DND-41 (cell line): ENCODE measurements at regions not wholly inside any gene's neighbourhood (a gene's known extent, or its start where the extent isn't known, plus 50 kb on each side); places are given as distances from the start of the nearest gene placed in this dataset.

Source experiments
- ATAC-seq: fragments of 200-7000 bp; cut with Tn5 transposase; 3 replicates; pipeline ENCODE4 v1.9.1; 2021; ENCODE audit warnings: low read depth; ENCODE audit not compliant: insufficient read depth
- DNase-seq: peaks from one replicate; pipeline ENCODE4 v3.0.0-alpha.2; 2020
- H2AFZ ChIP-seq: 2 replicates; pipeline ENCODE4 v1.6.0; 2012; ENCODE audit warnings: low read depth, low read length
- H3K27ac ChIP-seq: 2 replicates; pipeline ENCODE4 v1.5.1; 2012; ENCODE audit warnings: low read length, inconsistent platforms
- H3K27me3 ChIP-seq: fragments of 200-600 bp; sonication (generic); 2 replicates; pipeline ENCODE4 v1.6.0; 2012; ENCODE audit warnings: low read length, mild to moderate bottlenecking, inconsistent platforms; ENCODE audit not compliant: insufficient read depth, poor library complexity
- H3K36me3 ChIP-seq: 2 replicates; pipeline ENCODE4 v1.5.1; 2012; ENCODE audit warnings: low read length, inconsistent platforms; ENCODE audit not compliant: insufficient read depth
- H3K4me1 ChIP-seq: 2 replicates; pipeline ENCODE4 v1.5.1; 2012; ENCODE audit warnings: mild to moderate bottlenecking, low read length; ENCODE audit not compliant: insufficient read depth
- H3K4me2 ChIP-seq: 2 replicates; pipeline ENCODE4 v1.6.0; 2012; ENCODE audit warnings: mild to moderate bottlenecking, moderate library complexity, low read length, inconsistent platforms; ENCODE audit not compliant: insufficient read depth
- H3K4me3 ChIP-seq, 2 experiments: fragments of 200-600 bp in 1 of 2; shearing (Covaris generic) in 1 of 2; 2 replicates each; pipeline ENCODE4 v1.5.1; 2012 to 2016; ENCODE audit warnings: inconsistent platforms in 2 of 2, low read length in 2 of 2, mild to moderate bottlenecking in 2 of 2, low read depth in 1 of 2, moderate library complexity in 1 of 2
- H3K79me2 ChIP-seq: 2 replicates; pipeline ENCODE4 v1.6.0; 2012; ENCODE audit warnings: low read length, inconsistent platforms; ENCODE audit not compliant: insufficient read depth
- H3K9ac ChIP-seq: 2 replicates; pipeline ENCODE4 v1.6.0; 2012; ENCODE audit warnings: low read depth, mild to moderate bottlenecking, inconsistent platforms, low read length, moderate library complexity
- H3K9me3 ChIP-seq: 2 replicates; pipeline ENCODE4 v1.5.1; 2012; ENCODE audit warnings: low read length, moderate library complexity, mild to moderate bottlenecking, inconsistent platforms; ENCODE audit not compliant: insufficient read depth, severe bottlenecking
- H4K20me1 ChIP-seq: 2 replicates; pipeline ENCODE4 v1.6.0; 2012; ENCODE audit warnings: low read length; ENCODE audit not compliant: insufficient read depth
- EZH2 ChIP-seq: IDR thresholded peaks from 3 replicates; pipeline ENCODE4 v1.6.1; 2012; ENCODE audit warnings: borderline replicate concordance, low read depth, mild to moderate bottlenecking, moderate library complexity, low read length, inconsistent platforms; ENCODE audit not compliant: severe bottlenecking
- TF ChIP-seq, protein P1 (sequence below): IDR thresholded peaks from 2 replicates; pipeline ENCODE4 v1.5.1; 2012; ENCODE audit warnings: borderline replicate concordance, low read length, moderate library complexity, mild to moderate bottlenecking; ENCODE audit not compliant: poor library complexity, severe bottlenecking; ENCODE audit errors: extremely low read depth

DNA sequence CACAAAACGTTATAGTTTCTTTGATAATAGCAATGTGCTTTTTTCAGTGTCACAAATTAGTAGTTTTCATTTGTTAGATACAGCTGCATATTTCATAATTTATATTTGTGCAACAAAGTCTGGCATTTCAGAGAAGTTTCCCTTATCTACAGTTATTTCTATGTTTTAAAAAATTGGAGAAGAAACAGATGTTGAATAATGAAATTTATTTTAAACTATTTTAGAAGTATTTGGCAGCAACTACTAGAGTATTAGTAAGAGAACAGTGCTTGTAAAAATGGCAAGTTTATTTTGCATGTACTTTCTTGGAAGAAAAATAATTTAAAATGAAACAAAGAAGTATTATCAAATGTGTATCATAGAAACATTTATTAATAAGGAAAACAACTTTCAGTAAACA lies 68.6 kb upstream of the COL5A2 start:
- Histone ChIP-seq H3K9ac (no peak overlapping the region), H3K4me3 (no peak overlapping the region), H3K27ac (no peak overlapping the region), H3K27me3 (no peaks in the 10 kb centered on the region), H2AFZ (no peak overlapping the region), H3K9me3 (no peaks in the 10 kb centered on the region), H3K4me2 (no peak overlapping the region), H3K36me3 (no peaks in the 10 kb centered on the region), H3K4me1 (no peaks in the 10 kb centered on the region), H4K20me1 (no peaks in the 10 kb centered on the region), H3K79me2 (no peaks in the 10 kb centered on the region)
- DNase-seq (no peak), ATAC-seq (no peak)
- TF ChIP-seq, protein P1, sequence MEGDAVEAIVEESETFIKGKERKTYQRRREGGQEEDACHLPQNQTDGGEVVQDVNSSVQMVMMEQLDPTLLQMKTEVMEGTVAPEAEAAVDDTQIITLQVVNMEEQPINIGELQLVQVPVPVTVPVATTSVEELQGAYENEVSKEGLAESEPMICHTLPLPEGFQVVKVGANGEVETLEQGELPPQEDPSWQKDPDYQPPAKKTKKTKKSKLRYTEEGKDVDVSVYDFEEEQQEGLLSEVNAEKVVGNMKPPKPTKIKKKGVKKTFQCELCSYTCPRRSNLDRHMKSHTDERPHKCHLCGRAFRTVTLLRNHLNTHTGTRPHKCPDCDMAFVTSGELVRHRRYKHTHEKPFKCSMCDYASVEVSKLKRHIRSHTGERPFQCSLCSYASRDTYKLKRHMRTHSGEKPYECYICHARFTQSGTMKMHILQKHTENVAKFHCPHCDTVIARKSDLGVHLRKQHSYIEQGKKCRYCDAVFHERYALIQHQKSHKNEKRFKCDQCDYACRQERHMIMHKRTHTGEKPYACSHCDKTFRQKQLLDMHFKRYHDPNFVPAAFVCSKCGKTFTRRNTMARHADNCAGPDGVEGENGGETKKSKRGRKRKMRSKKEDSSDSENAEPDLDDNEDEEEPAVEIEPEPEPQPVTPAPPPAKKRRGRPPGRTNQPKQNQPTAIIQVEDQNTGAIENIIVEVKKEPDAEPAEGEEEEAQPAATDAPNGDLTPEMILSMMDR, result no peak
- no peak for TF ChIP-seq EZH2

- H3K4me3 ChIP-seq, result no peak overlapping the region
- no peaks in the 10 kb centered on the region for H3K4me1 ChIP-seq
- H3K79me2 ChIP-seq, result no peaks in the 10 kb centered on the region
- ATAC-seq (no peak), DNase-seq (no peak)
- TF ChIP-seq EZH2, result no peak
- TF ChIP-seq, protein P1, result no peak
- no peak overlapping the region for H2AFZ ChIP-seq
- no peaks in the 10 kb centered on the region for H3K27me3 ChIP-seq
- H3K36me3 ChIP-seq, result no peaks in the 10 kb centered on the region
- H3K9ac ChIP-seq, result no peak overlapping the region
- H3K9me3 ChIP-seq, result no peaks in the 10 kb centered on the region
- H3K27ac ChIP-seq, result no peak overlapping the region
- H4K20me1 ChIP-seq, result no peaks in the 10 kb centered on the region
- H3K4me2 ChIP-seq, result no peak overlapping the region
Observed at GRCh38 chr2:189249171-189249570, 69.6 kb upstream of the COL5A2 start.

DNA sequence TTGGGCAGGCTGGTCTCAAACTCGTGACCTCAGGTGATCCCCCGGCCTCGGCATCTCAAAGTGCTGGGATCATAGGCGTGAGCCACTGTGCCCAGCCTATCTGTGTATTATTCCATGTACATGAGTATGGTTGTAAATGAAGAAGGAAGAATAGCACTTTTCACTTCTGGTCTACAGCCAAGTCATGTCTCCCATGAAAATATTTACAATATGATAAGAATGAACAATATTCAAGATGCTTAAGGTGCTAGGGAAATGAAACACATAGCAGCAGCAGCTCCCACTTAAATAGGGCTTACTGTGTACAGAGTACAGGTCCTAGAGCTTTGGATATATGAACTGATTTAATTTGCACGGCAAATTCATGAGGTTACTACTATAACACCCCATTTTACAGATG lies 70.3 kb upstream of the COL5A2 start:
- Histone ChIP-seq H3K4me1 (no peaks in the 10 kb centered on the region), H3K27me3 (no peaks in the 10 kb centered on the region), H4K20me1 (no peaks in the 10 kb centered on the region), H3K79me2 (no peaks in the 10 kb centered on the region), H3K9ac (no peak overlapping the region), H3K4me2 (no peak overlapping the region), H3K4me3 (no peak overlapping the region), H2AFZ (no peak overlapping the region), H3K27ac (no peak overlapping the region), H3K36me3 (no peaks in the 10 kb centered on the region), H3K9me3 (no peaks in the 10 kb centered on the region)
- DNase-seq (no peak), ATAC-seq (no peak)
- TF ChIP-seq, protein P1, result no peak
- TF ChIP-seq EZH2, result no peak
